ENCODE measurements at regions not wholly inside any gene's neighbourhood (a gene's known extent, or its start where the extent isn't known, plus 50 kb on each side); places are given as distances from the start of the nearest gene placed in this dataset.

DNA sequence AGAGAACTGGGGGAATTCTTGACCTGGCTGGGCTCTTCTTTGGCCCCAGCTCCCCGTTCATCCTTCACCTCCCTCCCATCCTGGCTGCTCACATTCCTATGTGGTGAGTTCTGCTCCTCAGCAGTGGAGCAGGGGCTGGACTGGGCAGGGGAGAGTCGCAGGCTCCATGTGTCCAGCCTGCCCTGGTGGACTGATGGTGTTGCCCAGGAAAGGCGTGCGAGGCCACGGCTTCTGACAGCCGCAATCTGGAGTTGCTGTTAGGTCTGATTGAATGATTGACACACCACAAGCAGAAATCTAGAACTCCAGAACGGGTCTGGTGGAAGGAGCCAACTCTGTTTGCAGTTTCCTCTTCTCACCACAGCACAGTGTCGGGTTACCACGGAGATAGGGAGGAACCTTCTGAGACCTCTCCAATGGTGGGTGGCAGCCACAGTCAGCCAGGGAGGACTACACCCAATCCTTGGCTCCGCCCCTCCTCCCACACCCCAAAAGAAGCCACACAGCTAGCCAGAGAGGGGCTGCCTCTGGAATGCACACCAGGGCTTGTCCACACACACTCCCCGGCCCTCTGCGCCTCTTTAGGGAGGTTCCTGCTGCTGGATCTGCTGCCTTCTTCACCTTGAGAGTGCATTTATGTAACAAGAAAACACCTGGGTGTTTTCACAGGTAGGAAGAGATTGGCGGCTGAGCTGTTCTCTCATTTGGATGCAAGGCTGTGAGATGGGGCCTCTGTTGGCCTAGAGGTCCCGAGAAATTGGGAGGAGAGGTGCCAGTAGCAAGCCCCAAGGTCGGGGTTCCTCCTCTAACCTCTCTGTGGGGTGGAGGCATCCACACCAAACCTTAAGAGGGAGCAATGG is 56.4 kb upstream of the CD44 start:
- TF ChIP-seq EZH2 (IDR thresholded peaks at IDR 0.05; ENCODE audit: insufficient read depth, poor library complexity, severe bottlenecking) (no peak), EZH2phosphoT487 (IDR thresholded peaks at IDR 0.05; ENCODE audit: insufficient read depth, low read depth) (no peak)
